Activated naive CD8-positive, alpha-beta T cell (primary cell): ENCODE measurements at regions not wholly inside any gene's neighbourhood (a gene's known extent, or its start where the extent isn't known, plus 50 kb on each side); places are given as distances from the start of the nearest gene placed in this dataset.
"Not testable (repeated sequence)": the region's sequence is repeated elsewhere in the genome, so short reads cannot be mapped to it uniquely, and the experiment has no call there.

Source experiments
- H3K27ac Mint-ChIP-seq: one replicate; pipeline ENCODE4 v1.8.0; 2021; ENCODE audit warnings: mixed read lengths
- H3K27me3 Mint-ChIP-seq: one replicate; pipeline ENCODE4 v1.8.0; 2021; ENCODE audit warnings: mixed read lengths
- H3K36me3 Mint-ChIP-seq: one replicate; pipeline ENCODE4 v1.8.0; 2021; ENCODE audit warnings: mixed read lengths
- H3K4me1 Mint-ChIP-seq: one replicate; pipeline ENCODE4 v1.8.0; 2021; ENCODE audit warnings: low read depth, mixed read lengths
- H3K4me3 Mint-ChIP-seq: one replicate; pipeline ENCODE4 v1.8.0; 2021; ENCODE audit warnings: mild to moderate bottlenecking, mixed read lengths
- H3K9me3 Mint-ChIP-seq: one replicate; pipeline ENCODE4 v1.8.0; 2021; ENCODE audit warnings: low read depth, mixed read lengths

DNA sequence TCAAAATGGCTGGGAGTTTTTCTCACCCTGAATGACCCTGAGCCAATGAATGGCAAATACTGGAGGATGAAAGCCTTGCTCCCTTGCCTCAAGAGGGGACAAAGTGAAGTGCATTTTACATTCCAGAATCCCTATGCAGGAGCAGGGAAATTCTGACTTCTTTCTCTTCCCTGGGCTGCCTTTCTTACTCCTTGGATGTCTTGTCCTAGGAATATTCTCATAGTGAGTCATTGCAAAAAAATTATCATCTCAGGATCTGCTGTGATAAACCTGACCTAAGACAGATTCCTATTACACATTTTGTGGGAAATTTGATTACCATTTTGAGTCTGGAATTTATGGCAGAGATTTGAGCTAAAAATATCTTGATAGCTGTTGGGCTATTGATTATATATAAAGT is 199.9 kb downstream of the TMA16 start:
- Mint-ChIP-seq H3K27me3 (no peaks in the 10 kb centered on the region), H3K36me3 (no peaks in the 10 kb centered on the region), H3K4me3 (no peak overlapping the region), H3K27ac (no peak overlapping the region), H3K9me3 (no peaks in the 10 kb centered on the region), H3K4me1 (no peaks in the 10 kb centered on the region)

GRCh38 chr4:163697121-163697520 is 202.6 kb downstream of the TMA16 start:
- H3K9me3 Mint-ChIP-seq, result no peaks in the 10 kb centered on the region
- no peak overlapping the region for H3K4me3 Mint-ChIP-seq
- H3K27me3 Mint-ChIP-seq, result no peaks in the 10 kb centered on the region
- no peaks in the 10 kb centered on the region for H3K36me3 Mint-ChIP-seq
- no peaks in the 10 kb centered on the region for H3K4me1 Mint-ChIP-seq
- no peak overlapping the region for H3K27ac Mint-ChIP-seq

DNA sequence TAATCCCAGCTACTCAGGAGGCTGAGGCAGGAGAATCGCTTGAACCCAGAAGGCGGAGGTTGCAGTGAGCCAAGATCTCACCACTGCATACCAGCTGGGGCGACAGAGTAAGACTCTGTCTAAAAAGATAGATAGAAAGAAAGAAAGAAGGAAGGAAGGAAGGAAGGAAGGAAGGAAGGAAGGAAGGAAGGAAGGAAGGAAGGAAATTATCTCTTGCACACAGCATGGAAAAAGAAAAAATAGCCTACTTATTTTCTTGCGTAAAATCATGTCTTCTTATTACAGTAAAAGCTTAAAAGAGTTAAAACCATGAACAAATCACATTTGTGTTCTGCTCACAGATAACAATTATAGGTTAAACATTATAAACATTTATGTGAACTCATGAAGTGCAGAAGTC is 205.9 kb downstream of the TMA16 start:
- H3K27ac Mint-ChIP-seq, H3K27me3 Mint-ChIP-seq, H3K36me3 Mint-ChIP-seq, H3K9me3 Mint-ChIP-seq, H3K4me1 Mint-ChIP-seq, H3K4me3 Mint-ChIP-seq: not testable (repeated sequence)

DNA sequence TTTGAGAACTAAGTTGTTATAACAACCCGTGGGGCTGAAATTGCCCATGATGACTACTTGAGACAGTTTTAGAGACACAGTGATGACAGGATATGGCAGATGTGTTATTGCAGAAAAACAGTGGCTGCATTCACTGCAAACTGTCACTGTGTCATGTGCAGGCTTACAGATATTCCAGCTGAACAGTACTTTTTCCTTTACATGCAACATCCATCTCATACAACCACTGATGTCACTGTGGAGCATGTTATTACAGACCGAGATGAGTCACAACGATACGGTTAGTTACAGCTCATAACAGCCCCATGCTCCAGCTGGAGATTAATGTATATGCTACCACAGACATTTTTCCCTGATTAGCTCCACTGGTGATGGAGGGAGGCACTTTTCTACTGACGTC is 207.4 kb downstream of the TMA16 start:
- H3K36me3 Mint-ChIP-seq, result no peaks in the 10 kb centered on the region
- H3K27me3 Mint-ChIP-seq, result no peaks in the 10 kb centered on the region
- no peaks in the 10 kb centered on the region for H3K4me1 Mint-ChIP-seq
- no peak overlapping the region for H3K27ac Mint-ChIP-seq
- no peak overlapping the region for H3K4me3 Mint-ChIP-seq
- H3K9me3 Mint-ChIP-seq, result no peaks in the 10 kb centered on the region

DNA sequence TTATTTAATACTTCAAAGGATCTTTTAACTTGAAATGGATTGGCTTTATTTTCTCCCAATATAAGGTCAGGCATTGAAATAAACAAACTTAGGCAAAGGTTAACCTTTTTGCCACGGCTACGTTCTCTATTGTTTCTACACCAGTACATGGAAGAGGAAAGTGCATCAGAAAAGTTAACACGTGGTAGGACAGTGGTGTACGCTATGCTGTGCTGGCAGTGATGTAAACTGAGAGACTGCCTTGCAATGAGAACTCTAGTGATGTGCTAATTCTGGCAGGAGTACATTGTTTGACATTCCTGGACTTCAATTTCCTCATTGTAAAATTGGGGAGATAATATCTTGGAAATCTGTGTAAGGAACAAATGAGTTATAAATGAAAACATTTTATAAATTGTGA is 208.2 kb downstream of the TMA16 start:
- H3K4me3 Mint-ChIP-seq, result no peak overlapping the region
- no peak overlapping the region for H3K27ac Mint-ChIP-seq
- no peaks in the 10 kb centered on the region for H3K9me3 Mint-ChIP-seq
- H3K4me1 Mint-ChIP-seq, result no peaks in the 10 kb centered on the region
- no peaks in the 10 kb centered on the region for H3K27me3 Mint-ChIP-seq
- H3K36me3 Mint-ChIP-seq, result no peaks in the 10 kb centered on the region

DNA sequence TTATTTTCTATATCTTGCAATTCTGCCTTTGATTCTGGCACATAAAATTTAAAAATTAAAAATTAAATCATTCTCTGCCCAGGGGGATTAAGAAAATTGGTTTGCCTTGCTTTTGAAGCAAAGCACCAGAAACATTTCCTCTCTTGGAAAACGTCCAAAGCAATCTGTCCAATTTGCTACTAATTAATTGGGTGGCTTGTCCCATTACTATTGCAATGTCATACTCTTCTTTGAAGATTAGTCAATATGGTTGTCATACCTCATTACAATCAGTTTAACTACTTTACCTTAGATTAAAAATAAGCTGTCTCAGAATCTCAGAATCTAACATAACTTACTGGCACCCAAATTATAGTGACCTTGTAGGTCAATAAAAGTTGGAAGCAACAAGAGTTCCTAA is 208.8 kb downstream of the TMA16 start:
- Mint-ChIP-seq H3K27me3 (no peaks in the 10 kb centered on the region), H3K27ac (no peak overlapping the region), H3K4me3 (no peak overlapping the region), H3K4me1 (no peaks in the 10 kb centered on the region), H3K36me3 (no peaks in the 10 kb centered on the region), H3K9me3 (no peaks in the 10 kb centered on the region)

- Mint-ChIP-seq H3K4me1 (no peaks in the 10 kb centered on the region), H3K27ac (no peak overlapping the region), H3K27me3 (no peaks in the 10 kb centered on the region), H3K4me3 (no peak overlapping the region), H3K9me3 (no peaks in the 10 kb centered on the region), H3K36me3 (no peaks in the 10 kb centered on the region)
Measured at GRCh38 chr4:163707873-163708272, 213.4 kb downstream of the TMA16 start.

DNA sequence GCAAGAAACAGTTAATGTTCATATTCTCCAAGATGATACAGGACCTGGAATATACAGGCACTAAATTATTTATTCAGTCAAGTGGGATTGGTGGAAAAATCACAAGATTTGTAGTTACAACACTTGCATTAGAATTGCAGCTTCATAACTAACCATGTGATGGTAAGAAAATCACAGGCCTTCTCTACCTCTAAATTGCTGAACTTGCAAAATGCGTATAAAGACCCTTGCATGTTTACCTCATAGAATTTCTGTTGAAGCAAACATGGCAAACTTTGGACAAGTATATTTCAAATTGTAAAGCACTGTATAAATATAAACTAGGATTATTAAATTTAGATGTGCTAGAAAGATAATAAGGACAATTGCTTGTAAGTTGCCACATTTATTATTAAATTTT is 215.1 kb downstream of the TMA16 start:
- no peak overlapping the region for H3K4me3 Mint-ChIP-seq
- no peaks in the 10 kb centered on the region for H3K9me3 Mint-ChIP-seq
- H3K4me1 Mint-ChIP-seq, result no peaks in the 10 kb centered on the region
- H3K36me3 Mint-ChIP-seq, result no peaks in the 10 kb centered on the region
- H3K27me3 Mint-ChIP-seq, result no peaks in the 10 kb centered on the region
- H3K27ac Mint-ChIP-seq, result no peak overlapping the region

DNA sequence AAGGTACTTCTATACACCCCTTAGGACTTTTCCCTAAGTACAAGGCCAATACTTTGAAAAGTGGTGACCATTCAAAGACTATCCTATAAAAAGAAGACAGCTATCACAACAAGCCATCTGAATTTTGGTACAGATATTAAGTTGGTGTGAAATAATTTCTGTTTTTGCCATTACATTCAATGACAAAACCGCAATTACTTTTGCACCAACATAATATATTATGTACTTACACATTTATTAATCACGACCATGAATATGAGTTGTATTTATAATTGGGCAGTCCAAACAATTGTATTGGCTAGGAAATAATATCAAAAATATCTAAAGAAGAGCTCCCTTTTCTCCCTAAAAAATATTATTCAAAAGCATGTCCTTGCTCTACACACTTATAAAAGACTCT is 215.7 kb downstream of the TMA16 start:
- no peaks in the 10 kb centered on the region for H3K27me3 Mint-ChIP-seq
- H3K9me3 Mint-ChIP-seq, result no peaks in the 10 kb centered on the region
- no peaks in the 10 kb centered on the region for H3K36me3 Mint-ChIP-seq
- no peaks in the 10 kb centered on the region for H3K4me1 Mint-ChIP-seq
- no peak overlapping the region for H3K27ac Mint-ChIP-seq
- no peak overlapping the region for H3K4me3 Mint-ChIP-seq

GRCh38 chr4:163724495-163724894 is 230.0 kb downstream of the TMA16 start:
- H3K36me3 Mint-ChIP-seq, H3K9me3 Mint-ChIP-seq, H3K27ac Mint-ChIP-seq, H3K4me3 Mint-ChIP-seq, H3K4me1 Mint-ChIP-seq, H3K27me3 Mint-ChIP-seq: not testable (repeated sequence)

DNA sequence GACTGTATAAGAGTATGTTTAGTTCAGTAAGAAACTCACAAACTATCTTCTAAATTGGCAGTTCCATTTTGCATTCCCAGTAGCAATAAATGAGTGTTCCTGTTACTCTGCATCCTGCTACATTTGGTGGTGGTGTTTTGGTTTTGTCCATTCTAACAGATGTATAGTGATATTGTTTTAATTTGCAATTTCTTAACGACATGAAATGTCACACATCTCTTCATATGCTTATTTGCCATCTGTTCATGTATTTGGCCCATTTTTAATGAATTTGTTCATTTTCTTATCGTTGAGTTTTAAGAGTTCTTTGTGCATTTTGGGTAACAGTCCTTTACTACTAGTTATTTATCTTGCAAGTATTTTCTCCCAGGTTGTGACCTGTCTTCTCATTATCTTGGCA is 232.2 kb downstream of the TMA16 start:
- Mint-ChIP-seq H3K9me3 (peaks cover 6% of the 10 kb centered on the region), H3K36me3 (peaks cover 3% of the 10 kb centered on the region), H3K27ac (no peak overlapping the region), H3K4me1 (no peaks in the 10 kb centered on the region), H3K27me3 (peaks cover 3% of the 10 kb centered on the region), H3K4me3 (no peak overlapping the region)

GRCh38 chr4:163731071-163731470 is 236.6 kb downstream of the TMA16 start:
- H3K27me3 Mint-ChIP-seq, result peaks cover 4% of the 10 kb centered on the region
- peaks cover 11% of the 10 kb centered on the region for H3K9me3 Mint-ChIP-seq
- no peaks in the 10 kb centered on the region for H3K4me1 Mint-ChIP-seq
- H3K36me3 Mint-ChIP-seq, result peaks cover 3% of the 10 kb centered on the region
- H3K4me3 Mint-ChIP-seq, result no peak overlapping the region
- H3K27ac Mint-ChIP-seq, result no peak overlapping the region

DNA sequence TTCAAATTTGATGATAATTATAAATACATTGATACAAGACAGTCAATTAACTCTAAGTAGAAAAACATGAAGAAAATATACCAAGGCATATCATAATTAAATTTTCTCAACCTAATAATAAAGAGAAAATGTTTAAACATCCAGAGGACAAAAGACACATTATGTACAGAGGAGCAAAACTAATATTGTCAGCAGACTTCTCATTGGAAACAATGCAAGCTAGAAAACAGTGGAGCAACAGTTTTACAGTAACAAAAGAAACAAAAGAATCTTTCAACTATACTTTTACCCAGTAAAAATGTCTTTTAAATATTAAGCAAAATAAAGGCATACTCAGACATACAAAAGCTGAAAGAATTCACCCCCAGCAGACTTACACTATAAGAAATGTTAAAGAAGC is 238.0 kb downstream of the TMA16 start:
- H3K4me3 Mint-ChIP-seq, result no peak overlapping the region
- no peak overlapping the region for H3K27ac Mint-ChIP-seq
- peaks cover 11% of the 10 kb centered on the region for H3K9me3 Mint-ChIP-seq
- H3K4me1 Mint-ChIP-seq, result no peaks in the 10 kb centered on the region
- peaks cover 4% of the 10 kb centered on the region for H3K27me3 Mint-ChIP-seq
- peaks cover 3% of the 10 kb centered on the region for H3K36me3 Mint-ChIP-seq

GRCh38 chr4:163736876-163737275 is 242.4 kb downstream of the TMA16 start:
- Mint-ChIP-seq H3K27me3 (no peaks in the 10 kb centered on the region), H3K9me3 (peaks cover 5% of the 10 kb centered on the region), H3K4me3 (no peak overlapping the region), H3K4me1 (no peaks in the 10 kb centered on the region), H3K27ac (no peak overlapping the region), H3K36me3 (no peaks in the 10 kb centered on the region)

DNA sequence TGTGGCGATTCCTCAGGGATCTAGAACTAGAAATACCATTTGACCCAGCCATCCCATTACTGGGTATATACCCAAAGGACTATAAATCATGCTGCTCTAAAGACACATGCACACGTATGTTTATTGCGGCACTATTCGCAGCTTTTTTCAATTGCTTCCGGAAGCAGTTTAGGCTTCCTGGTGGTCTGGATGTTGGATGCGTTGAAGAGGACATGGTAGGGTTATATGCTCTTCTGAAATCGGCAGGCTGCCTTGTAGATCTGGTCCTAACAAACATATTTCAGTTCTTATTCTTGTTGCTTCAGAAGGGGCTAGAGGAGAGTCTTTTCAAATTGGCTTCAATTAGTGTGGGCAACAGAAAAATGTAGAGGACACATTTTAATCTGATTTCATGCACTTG is 243.4 kb downstream of the TMA16 start:
- not testable (repeated sequence) for H3K9me3 Mint-ChIP-seq, H3K4me3 Mint-ChIP-seq, H3K27ac Mint-ChIP-seq, H3K4me1 Mint-ChIP-seq, H3K27me3 Mint-ChIP-seq, H3K36me3 Mint-ChIP-seq

GRCh38 chr4:163738521-163738920 is 244.0 kb downstream of the TMA16 start:
- Mint-ChIP-seq H3K4me3 (no peak overlapping the region), H3K4me1 (no peaks in the 10 kb centered on the region), H3K27me3 (no peaks in the 10 kb centered on the region), H3K36me3 (no peaks in the 10 kb centered on the region), H3K27ac (no peak overlapping the region), H3K9me3 (no peaks in the 10 kb centered on the region)

DNA sequence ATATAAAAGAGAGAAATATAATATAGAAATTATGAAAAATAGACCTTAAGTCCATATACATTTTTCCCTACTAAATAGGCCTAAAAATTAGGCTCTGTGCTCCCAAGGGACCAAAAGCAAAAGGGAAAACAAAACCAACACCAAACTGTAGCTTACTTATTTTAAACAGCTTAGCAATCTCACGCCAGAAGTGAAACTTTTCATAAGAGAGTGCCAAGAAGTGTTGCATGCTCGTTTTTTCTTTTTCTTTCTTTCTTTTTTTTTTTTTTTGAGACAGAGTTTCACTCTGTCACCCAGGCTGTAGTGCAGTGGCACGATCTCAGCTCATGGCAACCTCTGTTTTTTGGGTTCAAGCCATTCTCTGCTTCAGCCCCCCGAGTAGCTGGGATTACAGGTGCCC is 250.4 kb downstream of the TMA16 start:
- no peak overlapping the region for H3K27ac Mint-ChIP-seq

More for the DNA sequence above, 250.4 kb downstream of the TMA16 start:
- no peaks in the 10 kb centered on the region for H3K9me3 Mint-ChIP-seq
- no peaks in the 10 kb centered on the region for H3K27me3 Mint-ChIP-seq
- H3K36me3 Mint-ChIP-seq, result no peaks in the 10 kb centered on the region
- no peak overlapping the region for H3K4me3 Mint-ChIP-seq
- no peaks in the 10 kb centered on the region for H3K4me1 Mint-ChIP-seq
